Hematopoietic multipotent progenitor cell treated with erythropoietin and hydrocortisone succinate and interleukin-3 and kit ligand, for 8 days (in vitro differentiated cells): ENCODE measurements at regions not wholly inside any gene's neighbourhood (a gene's known extent, or its start where the extent isn't known, plus 50 kb on each side); places are given as distances from the start of the nearest gene placed in this dataset.

Experiments used
- DNase-seq: peaks from one replicate; pipeline ENCODE4 v3.0.0-alpha.2; 2015

GRCh38 chr11:120013325-120014250 is 124.3 kb downstream of the TRIM29 start:
- peak; percentile 44 for DNase-seq

- DNase-seq: no peak
Observed at GRCh38 chr11:120012245-120012644, 125.7 kb downstream of the TRIM29 start.

GRCh38 chr11:120011836-120012235 is 126.1 kb downstream of the TRIM29 start:
- no peak for DNase-seq

GRCh38 chr11:120010775-120011174 is 127.1 kb downstream of the TRIM29 start:
- no peak for DNase-seq

GRCh38 chr11:120009938-120010337 is 128.0 kb downstream of the TRIM29 start:
- DNase-seq: no peak

- no peak for DNase-seq
Observed at GRCh38 chr11:120007144-120007543, 130.8 kb downstream of the TRIM29 start.

GRCh38 chr11:120004723-120005122 is 133.2 kb downstream of the TRIM29 start:
- DNase-seq: no peak

- DNase-seq: no peak
Observed at GRCh38 chr11:120001178-120002090, 136.5 kb downstream of the TRIM29 start.

- peak; percentile 34 for DNase-seq
Observed at GRCh38 chr11:119999220-119999619, 138.7 kb downstream of the TRIM29 start.

GRCh38 chr11:119996556-119996955 is 141.4 kb downstream of the TRIM29 start:
- DNase-seq: no peak

- DNase-seq: no peak
Observed at GRCh38 chr11:119995730-119996491, 142.0 kb downstream of the TRIM29 start.

GRCh38 chr11:119993722-119994121 is 144.2 kb downstream of the TRIM29 start:
- peak; percentile 8 for DNase-seq

- DNase-seq: no peak
Observed at GRCh38 chr11:119992171-119993051, 145.5 kb downstream of the TRIM29 start.

- no peak for DNase-seq
Observed at GRCh38 chr11:119991669-119992068, 146.2 kb downstream of the TRIM29 start.

- no peak for DNase-seq
Observed at GRCh38 chr11:119991022-119991404, 146.9 kb downstream of the TRIM29 start.

GRCh38 chr11:119990309-119991021 is 147.4 kb downstream of the TRIM29 start:
- DNase-seq: peak; percentile 4

GRCh38 chr11:119989159-119989821 is 148.6 kb downstream of the TRIM29 start:
- DNase-seq: no peak

GRCh38 chr11:119985551-119985950 is 152.4 kb downstream of the TRIM29 start:
- no peak for DNase-seq

- no peak for DNase-seq
Observed at GRCh38 chr11:119983816-119984215, 154.1 kb downstream of the TRIM29 start.

- no peak for DNase-seq
Observed at GRCh38 chr11:119983240-119983732, 154.6 kb downstream of the TRIM29 start.
